SK-N-MC (cell line): ENCODE measurements at regions not wholly inside any gene's neighbourhood (a gene's known extent, or its start where the extent isn't known, plus 50 kb on each side); places are given as distances from the start of the nearest gene placed in this dataset.

Experiments used
- DNase-seq: peaks from one replicate; pipeline ENCODE4 v3.0.0-alpha.2; 2011; ENCODE audit warnings: low read depth, low spot score
- H3K27ac ChIP-seq: fragments of 200-600 bp; sonication (generic); 2 replicates; pipeline ENCODE4 v1.5.1; 2016; ENCODE audit warnings: mixed run types
- H3K36me3 ChIP-seq: fragments of 200-600 bp; sonication (generic); 2 replicates; pipeline ENCODE4 v1.6.1; 2017; ENCODE audit warnings: antibody characterized with exemption, low read length, mixed read lengths; ENCODE audit not compliant: insufficient read depth
- H3K4me3 ChIP-seq: fragments of 200-600 bp; sonication (generic); 2 replicates; pipeline ENCODE4 v1.5.1; 2016
- H3K9ac ChIP-seq: fragments of 200-600 bp; sonication (generic); 2 replicates; pipeline ENCODE4 v1.8.0; 2017; ENCODE audit warnings: mixed run types, mixed read lengths; ENCODE audit not compliant: insufficient read length
- H3K9me3 ChIP-seq: fragments of 200-600 bp; sonication (generic); 2 replicates; pipeline ENCODE4 v1.6.1; 2017; ENCODE audit warnings: low read depth, mild to moderate bottlenecking, antibody characterized with exemption, low read length, moderate library complexity, mixed read lengths
- EZH2 ChIP-seq: fragments of 200-600 bp; sonication (generic); IDR thresholded peaks from one replicate; pipeline ENCODE4 v1.6.1; 2017; ENCODE audit warnings: antibody characterized with exemption
- FOXP2 ChIP-seq: optimal IDR thresholded peaks from 2 replicates; pipeline ENCODE3; 2011; ENCODE audit warnings: mild to moderate bottlenecking, moderate library complexity; ENCODE audit not compliant: insufficient read depth; ENCODE audit errors: extremely low read length, control extremely low read depth
- POLR2AphosphoS5 ChIP-seq: IDR thresholded peaks from 2 replicates; pipeline ENCODE4 v1.6.1; 2012; ENCODE audit warnings: mild to moderate bottlenecking, low read depth, low read length, borderline replicate concordance

- TF ChIP-seq POLR2AphosphoS5 (no peak), FOXP2 (no peak), EZH2 (no peak)
- H3K9ac ChIP-seq = no peak overlapping the region
Measured at GRCh38 chr2:100627330-100628300, 64.8 kb downstream of the PDCL3 start.

GRCh38 chr2:100628506-100628905 lies 65.7 kb downstream of the PDCL3 start:
- H3K9me3 ChIP-seq = no peaks in the 10 kb centered on the region
- DNase-seq = no peak
- TF ChIP-seq FOXP2 (no peak), EZH2 (no peak), POLR2AphosphoS5 (no peak)
- H3K36me3 ChIP-seq = no peaks in the 10 kb centered on the region
- no peak overlapping the region for H3K9ac ChIP-seq
- H3K4me3 ChIP-seq = no peak overlapping the region
- no peak overlapping the region for H3K27ac ChIP-seq

More at GRCh38 chr2:100627330-100628300, 64.8 kb downstream of the PDCL3 start:
- DNase-seq = no peak
- H3K36me3 ChIP-seq = no peaks in the 10 kb centered on the region
- H3K4me3 ChIP-seq = no peak overlapping the region
- no peaks in the 10 kb centered on the region for H3K9me3 ChIP-seq
- no peak overlapping the region for H3K27ac ChIP-seq

GRCh38 chr2:100629309-100629708 lies 66.5 kb downstream of the PDCL3 start:
- DNase-seq = no peak
- no peak overlapping the region for H3K9ac ChIP-seq
- TF ChIP-seq EZH2 (no peak), POLR2AphosphoS5 (no peak), FOXP2 (no peak)
- H3K9me3 ChIP-seq = no peaks in the 10 kb centered on the region
- no peak overlapping the region for H3K27ac ChIP-seq
- no peak overlapping the region for H3K4me3 ChIP-seq
- no peaks in the 10 kb centered on the region for H3K36me3 ChIP-seq

- no peak for TF ChIP-seq EZH2
- no peak for TF ChIP-seq POLR2AphosphoS5
- no peak for TF ChIP-seq FOXP2
- no peak for DNase-seq
- no peaks in the 10 kb centered on the region for H3K36me3 ChIP-seq
- H3K9me3 ChIP-seq = no peaks in the 10 kb centered on the region
- H3K9ac ChIP-seq = no peak overlapping the region
- no peak overlapping the region for H3K4me3 ChIP-seq
- no peak overlapping the region for H3K27ac ChIP-seq
Measured at GRCh38 chr2:100630473-100630977, 67.7 kb downstream of the PDCL3 start.

GRCh38 chr2:100632037-100632436 lies 69.2 kb downstream of the PDCL3 start:
- Histone ChIP-seq H3K9ac (no peak overlapping the region), H3K27ac (no peak overlapping the region), H3K36me3 (no peaks in the 10 kb centered on the region), H3K4me3 (no peak overlapping the region), H3K9me3 (no peaks in the 10 kb centered on the region)
- no peak for TF ChIP-seq FOXP2
- no peak for TF ChIP-seq EZH2
- TF ChIP-seq POLR2AphosphoS5 = no peak
- DNase-seq = no peak

- no peak overlapping the region for H3K27ac ChIP-seq
- TF ChIP-seq FOXP2 (no peak), POLR2AphosphoS5 (no peak), EZH2 (no peak)
Measured at GRCh38 chr2:100632759-100633158, 70.0 kb downstream of the PDCL3 start.

GRCh38 chr2:100639588-100640390 lies 77.0 kb downstream of the PDCL3 start:
- Histone ChIP-seq H3K4me3 (no peak overlapping the region), H3K27ac (no peak overlapping the region), H3K9me3 (no peaks in the 10 kb centered on the region), H3K36me3 (no peaks in the 10 kb centered on the region), H3K9ac (no peak overlapping the region)
- no peak for DNase-seq
- TF ChIP-seq EZH2 = no peak
- TF ChIP-seq POLR2AphosphoS5 = no peak
- TF ChIP-seq FOXP2 = no peak

More at GRCh38 chr2:100632759-100633158, 70.0 kb downstream of the PDCL3 start:
- no peaks in the 10 kb centered on the region for H3K36me3 ChIP-seq
- DNase-seq = no peak
- H3K9ac ChIP-seq = no peak overlapping the region
- H3K9me3 ChIP-seq = no peaks in the 10 kb centered on the region
- H3K4me3 ChIP-seq = no peak overlapping the region
